Stimulated activated CD8-positive, alpha-beta memory T cell treated with anti-CD3 and anti-CD28 coated beads, Interleukin-7, amount 100 ng/mL, for 24 hours (primary cell): ENCODE measurements at regions not wholly inside any gene's neighbourhood (a gene's known extent, or its start where the extent isn't known, plus 50 kb on each side); places are given as distances from the start of the nearest gene placed in this dataset.
"Not testable (repeated sequence)": the region's sequence is repeated elsewhere in the genome, so short reads cannot be mapped to it uniquely, and the experiment has no call there.

Experiments
- DNase-seq: peaks from one replicate; pipeline ENCODE4 v3.0.0-alpha.2; 2020; ENCODE audit warnings: low read depth

DNA sequence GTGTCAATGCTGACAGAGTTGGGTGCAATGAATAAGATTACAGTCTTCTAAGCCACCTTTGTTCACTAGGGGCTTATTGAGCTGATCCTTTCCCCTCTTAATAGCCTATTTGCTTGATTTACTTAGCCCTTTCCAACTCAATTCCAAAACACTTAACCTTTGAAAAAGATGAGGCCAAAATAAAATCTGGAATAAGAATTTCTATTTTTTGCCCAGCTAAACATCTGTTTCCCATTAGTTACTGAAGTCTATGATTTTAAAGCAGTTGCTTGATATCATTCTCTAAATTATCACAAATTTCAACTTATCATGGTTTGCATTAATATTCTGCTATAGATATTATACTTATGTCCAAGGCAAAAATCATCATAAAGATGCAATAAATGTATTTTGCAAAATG lies 1272.0 kb upstream of the ACO1 start:
- no peak for DNase-seq

DNA sequence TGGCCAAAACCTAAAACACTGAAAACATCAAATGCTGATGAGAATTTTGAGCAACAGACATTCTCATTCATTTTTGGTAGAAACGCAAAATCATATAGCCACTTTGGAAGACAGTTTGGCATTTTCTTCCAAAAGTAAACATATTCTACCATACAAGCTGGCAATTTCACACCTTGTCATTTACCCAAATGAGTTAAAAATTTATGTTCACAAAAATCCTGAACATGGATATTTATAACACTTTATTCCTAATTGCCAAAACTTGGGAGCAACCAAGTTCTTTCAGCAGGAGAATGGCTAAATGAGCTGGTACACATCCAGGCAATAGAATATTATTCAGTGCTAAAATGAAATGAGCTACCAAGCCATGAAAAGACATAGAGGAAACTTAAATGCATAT lies 1270.1 kb upstream of the ACO1 start:
- no peak for DNase-seq

DNA sequence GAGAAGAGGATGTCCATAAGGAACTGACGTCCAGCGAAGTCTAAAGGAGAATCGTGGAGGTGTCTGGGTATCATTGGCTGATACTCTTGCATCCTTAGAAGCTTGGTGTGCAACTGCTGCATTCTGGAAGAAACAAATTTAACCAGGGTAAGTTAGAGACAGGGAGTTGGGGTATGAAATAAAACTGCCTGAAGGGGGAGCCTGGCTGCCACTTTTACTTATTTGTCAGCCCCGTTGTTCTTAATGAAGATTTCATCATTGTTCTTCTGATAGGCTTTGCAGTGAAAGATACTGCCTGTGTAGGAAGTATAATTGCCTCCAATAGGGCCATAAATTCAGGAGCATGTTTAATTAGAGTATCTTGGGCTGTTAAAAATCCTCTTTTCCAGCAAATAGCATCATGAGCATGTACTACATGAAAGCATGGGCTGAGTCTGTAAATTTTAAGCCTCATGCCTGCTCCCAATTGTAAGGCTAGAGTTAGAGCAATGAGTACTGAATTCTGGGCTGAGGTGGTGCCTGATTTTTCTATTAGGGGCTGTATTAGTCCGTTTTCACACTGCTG lies 1264.5 kb upstream of the ACO1 start:
- DNase-seq, result no peak

DNA sequence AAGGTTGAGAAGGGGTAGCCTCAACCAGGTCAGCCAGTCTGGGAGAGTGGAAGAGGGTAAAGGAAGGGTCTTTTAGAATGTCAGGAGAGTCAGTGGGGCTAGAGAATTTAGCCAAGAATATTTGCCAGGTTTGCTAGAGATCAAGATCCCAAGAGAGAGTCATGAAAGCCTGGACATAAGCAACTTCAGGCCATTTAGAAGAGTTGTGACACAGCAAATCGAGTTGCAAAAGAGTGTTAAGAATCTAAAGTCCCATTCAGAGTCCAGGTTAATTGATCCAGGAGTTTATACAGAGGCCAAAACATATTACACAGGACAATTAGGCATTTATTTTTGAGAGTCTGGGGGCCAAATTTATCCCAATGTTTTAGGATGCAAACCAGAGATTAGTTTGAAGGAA lies 1260.1 kb upstream of the ACO1 start:
- DNase-seq, result no peak

DNA sequence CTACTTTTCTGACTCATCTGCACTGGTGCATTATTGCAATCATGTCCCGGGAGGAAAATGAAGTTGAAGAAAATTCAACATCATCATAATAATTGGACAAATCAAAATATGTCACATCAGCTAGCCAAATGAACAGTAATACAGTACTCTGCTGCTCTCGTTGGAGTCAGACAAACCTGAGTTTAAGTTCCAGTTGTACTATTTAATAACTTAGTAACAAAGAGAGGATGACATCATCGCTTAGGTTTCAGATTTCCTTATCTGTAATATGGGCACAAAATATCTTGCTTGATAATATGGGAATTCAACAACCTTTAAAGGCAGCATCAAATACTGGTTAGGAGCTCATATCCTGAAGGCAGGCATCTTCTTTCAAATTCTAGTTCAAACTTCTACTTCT lies 1248.9 kb upstream of the ACO1 start:
- DNase-seq, result no peak

DNA sequence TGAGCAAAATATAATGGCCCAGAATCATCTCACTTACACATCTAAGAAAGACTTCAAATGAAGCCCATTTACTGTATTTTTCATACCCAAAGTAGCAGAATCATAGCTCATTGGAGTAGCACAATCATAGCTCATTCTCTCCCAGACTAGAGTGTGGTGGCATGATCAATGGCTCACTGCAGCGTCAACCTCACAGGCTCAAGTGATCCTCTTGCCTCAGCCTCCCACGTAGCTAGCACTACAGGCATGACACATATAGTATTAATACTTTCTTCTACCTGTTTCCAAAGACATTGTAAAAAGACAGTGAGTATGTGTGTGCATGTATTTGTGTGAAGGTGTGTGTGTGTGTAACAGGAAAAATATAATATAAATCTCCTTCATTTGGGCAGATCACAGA lies 1247.9 kb upstream of the ACO1 start:
- DNase-seq, result no peak

DNA sequence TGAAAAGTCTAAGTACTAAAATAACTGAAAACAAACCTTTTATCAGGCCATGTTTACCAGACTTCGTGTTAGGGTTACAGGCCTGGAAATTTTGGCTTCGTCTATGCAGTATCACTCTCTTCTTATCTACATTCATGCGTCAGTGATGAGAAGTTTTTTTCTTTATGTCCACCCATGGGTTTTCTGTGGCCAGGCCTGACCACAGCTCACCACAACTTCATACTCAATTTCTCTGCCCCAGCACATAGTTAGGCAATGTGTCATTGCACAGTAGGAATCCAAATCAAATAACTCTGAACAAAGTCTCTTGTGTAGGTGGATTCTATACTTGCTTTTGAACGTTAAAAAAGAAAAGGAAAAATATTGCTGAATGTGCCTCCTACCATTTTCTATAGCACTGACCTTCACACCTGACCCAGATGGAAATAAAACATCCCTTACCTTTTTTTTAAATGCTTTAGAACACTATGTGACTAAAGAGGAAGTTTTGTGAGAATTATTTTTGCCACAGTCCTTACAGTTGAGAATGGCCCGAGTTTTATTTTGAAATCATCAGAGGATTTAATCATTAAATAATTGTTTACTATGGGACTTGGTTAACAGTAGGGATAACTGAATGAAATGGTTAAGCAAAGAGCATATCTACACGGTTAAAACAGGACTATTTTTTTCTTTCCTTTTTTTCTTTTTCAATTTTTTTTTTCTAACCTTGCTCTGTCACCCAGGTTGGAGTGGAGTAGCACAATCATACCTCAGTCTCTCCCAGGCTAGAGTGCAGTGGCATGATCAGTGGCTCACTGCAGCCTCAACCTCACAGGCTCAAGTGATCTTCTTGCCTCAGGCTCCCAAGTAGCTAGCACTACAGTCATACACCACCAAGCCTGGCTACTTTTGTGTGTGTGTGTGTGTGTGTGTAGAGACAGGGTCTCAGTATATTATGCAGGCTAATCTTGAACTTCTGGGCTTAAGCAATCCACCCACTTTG lies 1247.0 kb upstream of the ACO1 start:
- no peak for DNase-seq

DNA sequence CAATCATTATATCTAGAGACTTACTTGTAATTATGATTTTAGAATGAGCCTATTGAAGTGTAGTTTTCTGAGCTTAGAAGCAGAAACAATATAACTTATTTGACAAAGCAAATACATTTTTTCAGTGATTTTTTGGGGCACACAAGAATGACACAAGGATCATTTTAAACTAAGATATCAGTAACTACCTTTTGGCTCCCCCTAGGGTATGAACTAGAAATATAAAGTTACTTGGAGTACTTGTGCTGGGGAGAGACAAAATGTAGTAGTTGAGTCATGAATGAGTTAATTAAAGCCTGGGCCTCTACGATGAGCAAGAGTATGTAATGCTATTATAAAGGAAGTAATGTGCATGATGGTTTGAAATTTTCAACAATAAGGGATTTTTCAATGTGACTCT lies 1244.1 kb upstream of the ACO1 start:
- no peak for DNase-seq

DNA sequence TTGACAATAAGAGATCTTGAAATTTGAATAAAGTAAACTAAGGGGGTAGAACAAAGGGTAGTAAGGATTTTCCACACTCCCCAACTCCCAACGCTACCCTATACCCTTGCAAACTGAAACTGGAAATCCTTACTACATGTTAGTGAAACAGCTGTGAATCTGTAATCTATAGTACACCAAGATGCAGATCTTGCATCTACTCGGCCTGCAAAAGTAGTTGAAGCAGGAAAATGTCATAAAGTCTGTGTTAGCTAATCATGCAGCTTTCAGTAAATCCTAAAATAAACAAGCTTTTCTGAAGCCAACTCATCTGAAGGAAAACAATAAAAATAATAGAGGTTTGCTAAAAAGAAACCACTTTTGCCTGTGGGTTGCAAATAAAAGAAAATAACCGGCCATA lies 1242.0 kb upstream of the ACO1 start:
- DNase-seq, result no peak

DNA sequence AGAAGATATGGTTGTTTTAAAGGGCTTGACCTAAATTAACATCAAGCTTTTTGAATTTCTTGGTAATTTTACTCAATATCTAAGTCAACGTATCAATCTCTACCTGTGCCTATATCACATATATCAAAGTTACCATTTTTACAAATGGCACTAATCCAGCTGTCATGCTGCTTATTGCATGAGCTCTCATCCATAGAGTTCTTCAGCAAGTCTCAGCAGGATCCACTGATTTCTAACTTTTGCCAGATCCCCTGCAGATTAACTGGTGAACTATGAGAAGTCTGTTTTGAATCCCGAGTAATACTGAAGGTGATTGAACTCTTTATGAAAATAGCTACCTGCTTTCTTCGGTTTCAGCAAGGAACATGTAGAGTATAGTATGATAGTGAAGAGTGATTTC lies 1239.8 kb upstream of the ACO1 start:
- DNase-seq, result no peak

DNA sequence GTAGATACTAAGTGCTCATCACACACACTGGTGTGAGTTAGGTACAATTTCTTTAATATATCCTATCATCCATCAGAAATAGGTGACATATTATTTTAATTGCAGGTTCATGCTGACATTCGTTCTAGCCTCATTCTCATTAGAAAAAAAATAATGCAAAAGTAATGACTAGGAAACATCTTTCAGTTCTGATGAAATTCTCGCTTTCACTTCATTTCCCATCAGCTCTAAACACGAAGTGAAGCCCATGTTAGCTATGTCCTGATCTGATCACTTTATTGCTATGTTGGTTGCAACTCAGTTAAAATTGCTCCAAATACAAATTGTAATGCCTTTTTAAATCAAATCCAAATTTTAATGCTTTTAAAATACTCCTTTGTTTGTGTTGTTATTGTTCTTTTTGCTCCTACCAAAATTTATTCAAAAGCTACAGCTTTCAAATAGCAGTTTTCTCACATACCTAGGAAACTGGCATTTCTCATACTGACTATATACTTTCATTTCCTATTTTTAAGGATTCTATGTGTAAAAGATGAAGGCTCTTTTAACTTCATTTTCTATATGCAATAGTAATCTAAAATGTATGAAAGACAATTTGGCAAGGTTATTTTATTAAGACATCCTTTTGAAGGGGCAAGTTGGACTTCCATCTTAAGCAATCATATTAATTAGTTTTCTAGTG lies 1237.8 kb upstream of the ACO1 start:
- no peak for DNase-seq

DNA sequence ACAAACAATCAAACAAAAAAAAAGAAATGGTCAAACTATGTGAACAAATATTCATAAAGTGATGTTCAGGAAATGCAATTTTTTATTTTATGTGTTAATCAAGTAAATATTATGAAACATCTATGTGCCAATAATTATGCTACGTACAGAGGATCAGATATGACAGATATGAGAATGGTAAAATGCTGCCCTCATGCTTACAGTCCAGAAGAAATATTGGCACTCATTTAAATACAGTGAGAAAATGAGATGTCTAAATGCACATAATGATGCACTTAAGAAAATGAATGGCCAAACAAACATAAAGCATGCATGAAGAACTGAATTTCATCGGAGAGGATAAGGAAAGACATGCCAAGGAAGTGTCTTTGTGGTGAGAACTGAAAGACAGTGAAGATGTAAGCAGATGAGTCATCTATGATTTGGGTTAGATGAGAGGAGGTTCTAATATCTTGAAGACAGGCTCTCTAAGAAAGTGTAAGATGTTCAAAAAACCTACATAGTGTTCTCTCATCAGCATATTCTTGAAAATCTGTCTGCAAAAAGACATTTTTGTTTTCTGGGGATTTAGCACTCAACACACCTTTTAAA lies 1231.1 kb upstream of the ACO1 start:
- DNase-seq, result no peak

DNA sequence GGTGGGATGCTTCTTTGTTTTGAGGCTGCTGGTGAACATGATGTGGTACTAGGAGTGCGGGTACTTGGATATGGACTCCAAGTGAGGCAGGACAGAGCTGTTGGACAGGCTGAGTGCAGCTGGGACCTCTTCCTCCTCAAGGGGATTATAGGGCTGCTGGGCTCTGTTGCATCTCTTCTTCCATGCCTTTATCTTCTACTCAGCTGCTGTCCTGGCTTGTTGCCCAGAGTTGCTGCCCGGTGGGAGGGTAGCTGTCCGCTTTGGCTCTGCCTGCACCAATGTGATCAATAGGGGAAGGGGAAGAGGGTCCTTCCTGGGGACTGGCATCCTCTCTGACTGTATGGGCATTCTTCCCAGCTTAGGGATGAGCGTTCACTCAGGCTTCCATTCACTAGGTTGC lies 1217.9 kb upstream of the ACO1 start:
- DNase-seq, result no peak

DNA sequence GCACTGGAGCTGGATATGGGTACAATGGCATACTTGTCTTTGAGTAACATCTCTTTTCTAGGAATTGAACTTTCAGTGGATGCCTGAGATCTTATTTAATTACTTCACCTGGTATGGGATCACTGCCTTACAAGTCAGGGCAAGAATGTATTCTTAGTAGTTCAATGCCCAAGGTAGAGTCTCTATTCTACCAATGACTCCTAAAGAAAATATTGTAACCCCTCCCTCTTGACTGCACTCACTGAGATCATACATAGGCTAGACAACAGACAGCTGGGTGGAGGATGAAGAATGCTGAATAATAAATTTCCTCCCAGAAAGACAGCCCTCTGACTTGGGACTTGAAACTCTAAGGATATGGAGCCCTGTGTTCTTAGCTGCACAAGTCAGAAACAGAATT lies 1216.3 kb upstream of the ACO1 start:
- no peak for DNase-seq

DNA sequence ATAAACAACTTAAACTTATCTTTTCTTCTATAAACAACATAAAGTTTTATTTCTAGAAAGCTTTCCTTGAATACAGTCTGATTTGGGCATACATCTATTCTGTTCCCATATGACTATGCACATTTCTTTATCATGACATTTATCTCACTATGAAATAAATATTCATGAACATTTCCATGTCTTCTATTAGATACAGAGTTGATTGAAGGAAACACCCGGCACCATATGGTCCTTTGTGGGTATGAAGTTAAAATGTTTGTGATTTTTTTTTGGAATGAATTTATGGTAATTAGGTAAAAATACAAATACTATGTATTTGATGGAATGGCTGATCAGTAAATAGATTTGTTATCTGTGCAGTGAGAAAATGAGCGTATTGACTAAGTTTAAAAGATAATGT lies 1209.8 kb upstream of the ACO1 start:
- DNase-seq, result no peak

DNA sequence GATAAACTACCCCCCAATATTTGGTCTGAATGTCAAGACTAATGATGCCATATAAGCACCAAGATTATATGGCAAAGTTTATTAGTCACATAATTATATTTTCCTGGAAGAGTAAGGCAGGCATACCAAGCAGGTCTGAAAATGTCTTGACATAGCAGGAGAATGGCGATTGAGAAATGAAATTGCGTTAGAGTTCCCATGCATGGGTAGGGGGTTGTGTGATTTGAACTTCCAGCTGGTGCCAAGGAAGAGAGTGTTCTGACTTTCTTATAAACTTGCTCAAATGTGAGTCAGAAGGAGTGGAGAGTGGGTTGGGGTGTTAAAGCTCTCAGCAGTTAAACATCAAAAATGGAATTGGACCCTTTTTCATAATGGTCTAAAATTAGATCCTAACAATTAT lies 1200.6 kb upstream of the ACO1 start:
- DNase-seq, result no peak

DNA sequence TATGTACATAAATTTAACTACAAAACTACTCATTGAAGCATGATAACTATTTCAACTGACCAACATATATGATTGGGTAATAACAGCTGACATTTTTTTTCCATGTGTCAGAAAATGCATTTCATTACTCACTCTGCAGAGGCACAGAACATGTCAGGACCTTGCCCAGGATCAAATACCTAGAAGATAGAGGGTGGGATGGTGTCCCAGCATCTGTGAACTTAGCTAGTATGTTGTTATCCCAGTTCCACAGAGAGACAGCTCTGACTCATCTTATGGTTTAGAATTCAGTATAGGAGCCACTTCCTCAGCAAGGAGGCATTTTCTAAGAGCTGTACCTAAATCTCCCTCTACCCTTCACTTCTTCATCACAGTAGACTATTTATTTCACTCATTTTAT lies 1198.6 kb upstream of the ACO1 start:
- no peak for DNase-seq

DNA sequence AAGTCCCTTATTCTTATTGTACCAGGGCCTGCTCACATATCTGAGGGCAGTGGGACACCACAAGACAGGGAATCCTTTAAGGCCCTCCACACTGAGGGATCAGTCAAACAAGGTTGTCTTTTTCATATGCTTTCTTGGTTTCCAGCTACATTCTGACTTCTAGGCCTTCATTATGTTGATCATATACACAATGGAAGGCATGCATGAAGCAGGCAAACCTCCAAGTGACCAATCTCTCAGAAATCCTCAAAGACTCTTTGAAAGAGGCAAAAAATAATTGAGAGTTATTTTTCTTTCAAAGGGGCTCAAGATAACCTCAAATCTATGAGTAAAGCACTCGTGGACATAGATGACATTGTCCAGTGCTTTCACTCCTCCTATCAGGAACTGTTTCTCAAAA lies 1195.9 kb upstream of the ACO1 start:
- no peak for DNase-seq

DNA sequence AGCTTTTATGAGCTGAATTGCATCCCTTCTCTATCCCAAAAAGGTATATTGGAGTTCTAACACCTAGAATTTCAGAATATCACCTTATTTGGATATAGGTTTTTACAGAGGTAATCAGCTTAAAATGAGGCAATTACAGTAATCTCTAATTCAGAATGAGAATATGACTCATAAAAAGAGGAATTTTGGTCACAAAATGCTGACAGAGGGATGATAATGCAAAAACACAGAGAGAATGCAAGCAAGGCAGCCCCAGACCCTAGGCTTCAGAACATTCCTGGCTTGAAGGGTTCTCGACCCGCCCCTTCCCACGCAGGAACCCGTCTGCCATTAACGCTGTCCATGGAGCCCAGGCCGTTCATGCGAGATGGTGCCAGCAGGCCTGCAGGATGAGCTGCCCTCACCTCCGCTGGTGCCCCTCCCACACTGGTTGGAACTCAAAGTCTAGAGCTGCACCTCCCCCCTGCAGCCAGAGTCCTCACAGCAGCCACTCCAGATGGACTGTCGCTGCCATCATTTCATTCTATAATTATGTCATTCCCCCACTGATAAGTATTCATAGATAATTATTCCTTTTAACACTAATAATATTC lies 1173.4 kb upstream of the ACO1 start:
- no peak for DNase-seq

DNA sequence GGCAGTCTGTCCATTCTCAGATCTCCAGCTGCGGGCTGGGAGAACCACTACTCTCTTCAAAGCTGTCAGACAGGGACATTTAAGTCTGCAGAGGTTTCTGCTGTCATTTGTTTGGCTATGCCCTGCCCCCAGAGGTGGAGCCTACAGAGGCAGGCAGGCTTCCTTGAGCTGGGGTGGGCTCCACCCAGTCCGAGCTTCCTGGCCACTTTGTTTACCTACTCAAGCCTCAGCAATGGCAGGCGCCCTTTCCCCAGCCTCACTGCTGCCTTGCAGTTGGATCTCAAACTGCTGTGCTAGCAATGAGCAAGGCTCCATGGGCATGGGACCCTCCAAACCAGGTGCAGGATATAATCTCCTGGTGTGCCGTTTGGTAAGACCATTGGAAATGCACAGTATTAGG lies 1154.5 kb upstream of the ACO1 start:
- not testable (repeated sequence) for DNase-seq

DNA sequence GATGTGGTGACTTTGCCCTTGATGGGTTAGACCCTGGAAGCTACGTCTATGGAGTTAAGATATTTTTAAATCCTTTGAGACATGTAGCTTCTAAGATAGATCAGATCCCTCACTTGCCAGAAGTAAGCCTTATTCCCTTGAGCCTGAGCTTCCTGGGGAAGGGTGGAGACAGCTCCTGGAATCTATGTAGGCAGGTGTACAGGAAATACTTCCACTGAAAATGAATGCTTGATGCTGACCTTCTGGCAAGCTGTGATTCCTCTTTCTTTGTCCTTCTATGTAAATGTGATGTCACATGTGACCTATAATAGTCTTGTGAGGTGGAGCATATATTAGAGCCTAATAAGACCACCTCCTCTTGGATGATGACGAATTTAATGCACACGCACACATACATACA lies 1152.0 kb upstream of the ACO1 start:
- DNase-seq, result no peak

DNA sequence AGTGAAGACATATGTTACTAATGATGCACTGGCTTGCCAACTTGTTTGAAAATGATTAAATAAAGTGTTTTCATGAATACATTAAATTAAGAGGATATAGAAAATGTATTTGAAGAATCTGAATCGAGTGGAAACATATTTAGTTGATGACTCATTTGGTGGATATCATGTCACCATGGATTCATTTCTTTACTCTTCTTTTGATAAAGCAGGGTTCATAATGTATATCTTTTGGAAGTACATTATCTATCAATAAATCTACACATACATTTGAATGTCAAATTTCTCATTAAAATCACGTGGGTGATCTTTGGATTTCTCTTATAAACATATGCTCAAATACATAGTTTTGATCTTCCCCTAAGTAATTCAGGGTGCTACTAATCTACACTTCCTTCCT lies 1148.1 kb upstream of the ACO1 start:
- no peak for DNase-seq

DNA sequence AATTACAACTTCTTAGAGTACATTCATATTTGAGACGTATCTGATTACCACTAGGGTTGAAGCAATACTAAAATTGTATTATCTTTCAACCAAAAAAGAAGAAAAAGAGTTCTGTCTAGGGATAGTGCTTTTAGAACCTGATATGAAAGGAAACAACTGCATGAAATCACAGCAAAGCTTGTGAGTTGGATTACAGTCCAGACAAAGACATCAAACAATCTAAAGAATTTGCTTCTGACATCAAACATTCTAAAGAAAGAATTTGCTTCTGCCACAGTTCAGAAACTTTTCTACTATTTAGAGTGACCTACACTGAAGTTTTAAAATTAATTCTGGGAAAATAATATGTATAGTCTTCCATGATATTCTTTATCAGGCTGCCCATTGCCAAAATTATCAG lies 1141.1 kb upstream of the ACO1 start:
- DNase-seq, result no peak
